GM12878 (cell line): ENCODE measurements at regions not wholly inside any gene's neighbourhood (a gene's known extent, or its start where the extent isn't known, plus 50 kb on each side); places are given as distances from the start of the nearest gene placed in this dataset.
A peak's percentile ranks its signal among the peaks of the same experiment; 100 is the strongest.

Experiments
- ATAC-seq: fragments of 200-7000 bp; cut with Tn5 transposase; 3 replicates; pipeline ENCODE4 v1.9.1; 2020; ENCODE audit warnings: mild to moderate bottlenecking, moderate library complexity
- BruUV-seq: library from RNA; stranded (reverse); fragments of 400-500 nt; replicated peaks from 2 replicates; lab custom pipeline; 2021; lab: Mats Ljungman, UMichigan
- CTCF ChIA-PET: fragments of 300-600 bp; sonication (Branson Sonifier 250); formaldehyde crosslinking; extraction: SDS; loops from one replicate; lab custom pipeline; 2021; ENCODE audit warnings: inconsistent platforms; lab: Yijun Ruan, JAX
- POLR2A ChIA-PET: fragments of 350-600 bp; formaldehyde crosslinking; extraction: SDS; loops from one replicate; lab custom pipeline; 2021; ENCODE audit warnings: inconsistent platforms; lab: Charles Lee
- RAD21 ChIA-PET: fragments of 300-600 bp; sonication (Branson Sonifier 250); formaldehyde crosslinking; loops from one replicate; lab custom pipeline; 2023; ENCODE audit warnings: antibody characterized with exemption; ENCODE audit not compliant: unreplicated experiment; lab: Charles Lee
- SMC1A ChIA-PET: fragments of 300-600 bp; sonication (Branson Sonifier 250); formaldehyde crosslinking; loops from one replicate; lab custom pipeline; 2023; ENCODE audit not compliant: unreplicated experiment, uncharacterized antibody; lab: Charles Lee
- DNase-seq: peaks from one replicate; pipeline ENCODE4 v3.0.0-alpha.2; 2011; ENCODE audit warnings: low read depth, low spot score
- FAIRE-seq: peaks from 3 replicates; lab custom pipeline; 2011; peaks lifted over from hg19 to GRCh38; lab: Jason Lieb, UNC
- H2AFZ ChIP-seq: 2 replicates; pipeline ENCODE4 v1.6.0; 2011; ENCODE audit warnings: low read depth, low read length, control low read depth; ENCODE audit not compliant: control insufficient read depth
- H3K27ac ChIP-seq: 2 replicates; pipeline ENCODE4 v1.5.1; 2011; ENCODE audit warnings: control low read depth; ENCODE audit not compliant: control insufficient read depth, insufficient read depth
- H3K27me3 ChIP-seq, 2 experiments: replicated peaks in 1 of 2; 2 replicates each; pipeline versions ENCODE4 v1.6.0 to v1.6.1; 2011; ENCODE audit warnings: low read length in 1 of 2; ENCODE audit not compliant: control insufficient read depth in 2 of 2, insufficient read depth in 2 of 2
- H3K36me3 ChIP-seq, 2 experiments: 2 replicates each; pipeline ENCODE4 v1.5.1; 2011; ENCODE audit warnings: low read length in 1 of 2; ENCODE audit not compliant: control insufficient read depth in 2 of 2, insufficient read depth in 2 of 2
- H3K4me1 ChIP-seq: 2 replicates; pipeline ENCODE4 v1.6.1; 2011; ENCODE audit warnings: mild to moderate bottlenecking, low read length, moderate library complexity, mixed read lengths; ENCODE audit not compliant: control insufficient read depth, insufficient read depth
- H3K4me2 ChIP-seq: 2 replicates; pipeline ENCODE4 v1.6.0; 2011; ENCODE audit warnings: control low read depth; ENCODE audit not compliant: control insufficient read depth, insufficient read depth
- H3K4me3 ChIP-seq: fragments of 200-600 bp; sonication (generic); 2 replicates; pipeline ENCODE4 v1.5.1; 2016
- H3K79me2 ChIP-seq: 2 replicates; pipeline ENCODE4 v1.6.0; 2011; ENCODE audit warnings: low read length; ENCODE audit not compliant: control insufficient read depth, insufficient read depth
- H3K9ac ChIP-seq: 2 replicates; pipeline ENCODE4 v1.8.0; 2011; ENCODE audit warnings: low read length, control low read depth, mixed read lengths; ENCODE audit not compliant: control insufficient read depth, insufficient read depth
- H3K9me3 ChIP-seq: replicated peaks from 3 replicates; pipeline ENCODE4 v1.5.1; 2011; ENCODE audit warnings: mild to moderate bottlenecking, low read length; ENCODE audit not compliant: control insufficient read depth, insufficient read depth
- H4K20me1 ChIP-seq: 2 replicates; pipeline ENCODE4 v1.6.0; 2011; ENCODE audit not compliant: control insufficient read depth, insufficient read depth
- ATF3 ChIP-seq: IDR thresholded peaks from 2 replicates; pipeline ENCODE4 v1.6.1; 2011; ENCODE audit warnings: low read depth, mild to moderate bottlenecking, low read length, moderate library complexity, borderline replicate concordance; ENCODE audit errors: extremely low read depth
- CEBPB ChIP-seq, 2 experiments: fragments of 150-350 bp in 1 of 2; IDR thresholded peaks; 2 replicates each; pipeline ENCODE4 v1.6.1; 2012 to 2014; ENCODE audit warnings: low read depth in 2 of 2, low read length in 2 of 2, borderline replicate concordance in 1 of 2, inconsistent platforms in 1 of 2
- ESRRA ChIP-seq: IDR thresholded peaks from 2 replicates; pipeline ENCODE4 v1.6.1; 2012; ENCODE audit warnings: mild to moderate bottlenecking, low read length, improper control_type of control experiment
- JUND ChIP-seq: IDR thresholded peaks from 2 replicates; pipeline ENCODE4 v1.6.1; 2012; ENCODE audit warnings: low read depth, mild to moderate bottlenecking, low read length, improper control_type of control experiment, moderate library complexity
- LARP7 ChIP-seq: fragments of 450-650 bp; IDR thresholded peaks from 2 replicates; pipeline ENCODE4 v1.6.1; 2017; ENCODE audit warnings: mild to moderate bottlenecking
- MLLT1 ChIP-seq: fragments of 450-650 bp; IDR thresholded peaks from 2 replicates; pipeline ENCODE4 v1.6.1; 2016; ENCODE audit warnings: mild to moderate bottlenecking
- MXI1 ChIP-seq: fragments of 150-350 bp; IDR thresholded peaks from 2 replicates; pipeline ENCODE4 v1.6.1; 2011; ENCODE audit warnings: low read depth, mild to moderate bottlenecking, inconsistent platforms, low read length, improper control_type of control experiment
- POU2F2 ChIP-seq: IDR thresholded peaks from 3 replicates; pipeline ENCODE4 v1.6.1; 2011; ENCODE audit warnings: low read depth, mild to moderate bottlenecking, low read length, borderline replicate concordance
- RB1 ChIP-seq: fragments of 450-650 bp; formaldehyde crosslinking; IDR thresholded peaks from 2 replicates; pipeline ENCODE4 v1.6.1; 2017; ENCODE audit warnings: mild to moderate bottlenecking, borderline replicate concordance
- SMAD5 ChIP-seq: IDR thresholded peaks from 2 replicates; pipeline ENCODE4 v1.6.1; 2016; ENCODE audit warnings: antibody characterized with exemption, low read depth
- TBL1XR1 ChIP-seq: IDR thresholded peaks from 2 replicates; pipeline ENCODE4 v1.6.1; 2012; ENCODE audit warnings: low read depth, low read length, improper control_type of control experiment
- WRNIP1 ChIP-seq: IDR thresholded peaks from 2 replicates; pipeline ENCODE4 v1.6.1; 2011; ENCODE audit warnings: low read depth, low read length, improper control_type of control experiment, borderline replicate concordance
- YBX1 ChIP-seq: fragments of 450-650 bp; IDR thresholded peaks from 2 replicates; pipeline ENCODE4 v1.6.1; 2016; ENCODE audit warnings: antibody characterized with exemption
- WGBS: methylation state at CpG from one replicate; pipeline ENCODE4 v1.1.6; 2016; ENCODE audit warnings: low lambda C conversion rate; ENCODE audit not compliant: insufficient replicate concordance, insufficient coverage; ENCODE audit errors: missing lambda C conversion rate; 5-methylcytosine and 5-hydroxymethylcytosine counted together
- in situ Hi-C: fragments of 300-500 bp; cut with MboI; formaldehyde crosslinking; loops from 9 replicates; pipeline ENCODE4 v1.14.3; 2018; ENCODE audit warnings: mixed read lengths
- intact Hi-C: fragments of 100-400 bp; cut with micrococcal nuclease; formaldehyde crosslinking; loops from one replicate; pipeline ENCODE4 v1.14.2; 2022; ENCODE audit not compliant: unreplicated experiment
- TF ChIP-seq, protein P1 (sequence below): IDR thresholded peaks from 2 replicates; pipeline ENCODE4 v1.6.1; 2012; ENCODE audit warnings: low read depth, low read length, improper control_type of control experiment
- TF ChIP-seq, protein P2 (sequence below): fragments of 450-650 bp; IDR thresholded peaks from 2 replicates; pipeline ENCODE4 v1.6.1; 2014; ENCODE audit warnings: mild to moderate bottlenecking
- TF ChIP-seq, protein P3 (sequence below): IDR thresholded peaks from 2 replicates; pipeline ENCODE4 v1.6.1; 2012; ENCODE audit warnings: mild to moderate bottlenecking, low read depth, low read length

- ChIA-PET SMC1A (no interaction called here), POLR2A (no interaction called here), RAD21 (no interaction called here), CTCF (no interaction called here)
- Histone ChIP-seq H3K9me3 (no peaks in the 10 kb centered on the region; the same call in 1 of the 3 replicates), H3K27me3 (no peaks in the 10 kb centered on the region), H3K79me2 (no peaks in the 10 kb centered on the region), H3K4me1 (no peaks in the 10 kb centered on the region), H2AFZ (no peak overlapping the region), H4K20me1 (no peaks in the 10 kb centered on the region), H3K36me3 (no peaks in the 10 kb centered on the region), H3K27ac (no peak overlapping the region), H3K4me2 (no peak overlapping the region), H3K4me3 (no peak overlapping the region), H3K9ac (no peak overlapping the region)
- DNase-seq (no peak), ATAC-seq (no peak), FAIRE-seq (peak; percentile 59)
- WGBS, result 36% methylated on average over 3 of the region's 3 CpGs
- TF ChIP-seq MXI1, result no peak
- TF ChIP-seq WRNIP1, result no peak
- TF ChIP-seq ESRRA, result no peak
- no peak for TF ChIP-seq JUND
- TF ChIP-seq, protein P1, sequence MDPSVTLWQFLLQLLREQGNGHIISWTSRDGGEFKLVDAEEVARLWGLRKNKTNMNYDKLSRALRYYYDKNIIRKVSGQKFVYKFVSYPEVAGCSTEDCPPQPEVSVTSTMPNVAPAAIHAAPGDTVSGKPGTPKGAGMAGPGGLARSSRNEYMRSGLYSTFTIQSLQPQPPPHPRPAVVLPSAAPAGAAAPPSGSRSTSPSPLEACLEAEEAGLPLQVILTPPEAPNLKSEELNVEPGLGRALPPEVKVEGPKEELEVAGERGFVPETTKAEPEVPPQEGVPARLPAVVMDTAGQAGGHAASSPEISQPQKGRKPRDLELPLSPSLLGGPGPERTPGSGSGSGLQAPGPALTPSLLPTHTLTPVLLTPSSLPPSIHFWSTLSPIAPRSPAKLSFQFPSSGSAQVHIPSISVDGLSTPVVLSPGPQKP, result no peak
- TF ChIP-seq RB1, result no peak
- TF ChIP-seq CEBPB (IDR thresholded peaks at IDR 0.05; ENCODE audit: borderline replicate concordance in 1 of 2, low read depth in 2 of 2, low read length in 2 of 2), result no peak
- TF ChIP-seq POU2F2, result no peak
- TF ChIP-seq, protein P2, sequence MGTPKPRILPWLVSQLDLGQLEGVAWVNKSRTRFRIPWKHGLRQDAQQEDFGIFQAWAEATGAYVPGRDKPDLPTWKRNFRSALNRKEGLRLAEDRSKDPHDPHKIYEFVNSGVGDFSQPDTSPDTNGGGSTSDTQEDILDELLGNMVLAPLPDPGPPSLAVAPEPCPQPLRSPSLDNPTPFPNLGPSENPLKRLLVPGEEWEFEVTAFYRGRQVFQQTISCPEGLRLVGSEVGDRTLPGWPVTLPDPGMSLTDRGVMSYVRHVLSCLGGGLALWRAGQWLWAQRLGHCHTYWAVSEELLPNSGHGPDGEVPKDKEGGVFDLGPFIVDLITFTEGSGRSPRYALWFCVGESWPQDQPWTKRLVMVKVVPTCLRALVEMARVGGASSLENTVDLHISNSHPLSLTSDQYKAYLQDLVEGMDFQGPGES, result no peak
- TF ChIP-seq YBX1, result no peak
- TF ChIP-seq MLLT1, result no peak
- no peak for TF ChIP-seq SMAD5
- TF ChIP-seq ATF3, result no peak
- TF ChIP-seq LARP7, result no peak
- no peak for TF ChIP-seq TBL1XR1
- TF ChIP-seq, protein P3, sequence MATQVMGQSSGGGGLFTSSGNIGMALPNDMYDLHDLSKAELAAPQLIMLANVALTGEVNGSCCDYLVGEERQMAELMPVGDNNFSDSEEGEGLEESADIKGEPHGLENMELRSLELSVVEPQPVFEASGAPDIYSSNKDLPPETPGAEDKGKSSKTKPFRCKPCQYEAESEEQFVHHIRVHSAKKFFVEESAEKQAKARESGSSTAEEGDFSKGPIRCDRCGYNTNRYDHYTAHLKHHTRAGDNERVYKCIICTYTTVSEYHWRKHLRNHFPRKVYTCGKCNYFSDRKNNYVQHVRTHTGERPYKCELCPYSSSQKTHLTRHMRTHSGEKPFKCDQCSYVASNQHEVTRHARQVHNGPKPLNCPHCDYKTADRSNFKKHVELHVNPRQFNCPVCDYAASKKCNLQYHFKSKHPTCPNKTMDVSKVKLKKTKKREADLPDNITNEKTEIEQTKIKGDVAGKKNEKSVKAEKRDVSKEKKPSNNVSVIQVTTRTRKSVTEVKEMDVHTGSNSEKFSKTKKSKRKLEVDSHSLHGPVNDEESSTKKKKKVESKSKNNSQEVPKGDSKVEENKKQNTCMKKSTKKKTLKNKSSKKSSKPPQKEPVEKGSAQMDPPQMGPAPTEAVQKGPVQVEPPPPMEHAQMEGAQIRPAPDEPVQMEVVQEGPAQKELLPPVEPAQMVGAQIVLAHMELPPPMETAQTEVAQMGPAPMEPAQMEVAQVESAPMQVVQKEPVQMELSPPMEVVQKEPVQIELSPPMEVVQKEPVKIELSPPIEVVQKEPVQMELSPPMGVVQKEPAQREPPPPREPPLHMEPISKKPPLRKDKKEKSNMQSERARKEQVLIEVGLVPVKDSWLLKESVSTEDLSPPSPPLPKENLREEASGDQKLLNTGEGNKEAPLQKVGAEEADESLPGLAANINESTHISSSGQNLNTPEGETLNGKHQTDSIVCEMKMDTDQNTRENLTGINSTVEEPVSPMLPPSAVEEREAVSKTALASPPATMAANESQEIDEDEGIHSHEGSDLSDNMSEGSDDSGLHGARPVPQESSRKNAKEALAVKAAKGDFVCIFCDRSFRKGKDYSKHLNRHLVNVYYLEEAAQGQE, result no peak
- no TSS peak for BruUV-seq
- in situ Hi-C loops, result no loop called here
- intact Hi-C loops, result no loop called here
Measured at GRCh38 chr3:72558001-72558400, 290.2 kb downstream of the SHQ1 start.
